ENCODE measurements at regions not wholly inside any gene's neighbourhood (a gene's known extent, or its start where the extent isn't known, plus 50 kb on each side); places are given as distances from the start of the nearest gene placed in this dataset.

- no peak for TF ChIP-seq ZFX (IDR thresholded peaks at IDR 0.05; ENCODE audit: borderline replicate concordance)
- TF ChIP-seq, protein P1, sequence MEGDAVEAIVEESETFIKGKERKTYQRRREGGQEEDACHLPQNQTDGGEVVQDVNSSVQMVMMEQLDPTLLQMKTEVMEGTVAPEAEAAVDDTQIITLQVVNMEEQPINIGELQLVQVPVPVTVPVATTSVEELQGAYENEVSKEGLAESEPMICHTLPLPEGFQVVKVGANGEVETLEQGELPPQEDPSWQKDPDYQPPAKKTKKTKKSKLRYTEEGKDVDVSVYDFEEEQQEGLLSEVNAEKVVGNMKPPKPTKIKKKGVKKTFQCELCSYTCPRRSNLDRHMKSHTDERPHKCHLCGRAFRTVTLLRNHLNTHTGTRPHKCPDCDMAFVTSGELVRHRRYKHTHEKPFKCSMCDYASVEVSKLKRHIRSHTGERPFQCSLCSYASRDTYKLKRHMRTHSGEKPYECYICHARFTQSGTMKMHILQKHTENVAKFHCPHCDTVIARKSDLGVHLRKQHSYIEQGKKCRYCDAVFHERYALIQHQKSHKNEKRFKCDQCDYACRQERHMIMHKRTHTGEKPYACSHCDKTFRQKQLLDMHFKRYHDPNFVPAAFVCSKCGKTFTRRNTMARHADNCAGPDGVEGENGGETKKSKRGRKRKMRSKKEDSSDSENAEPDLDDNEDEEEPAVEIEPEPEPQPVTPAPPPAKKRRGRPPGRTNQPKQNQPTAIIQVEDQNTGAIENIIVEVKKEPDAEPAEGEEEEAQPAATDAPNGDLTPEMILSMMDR (IDR thresholded peaks at IDR 0.05), result no peak
- H3K27ac ChIP-seq, result no peak overlapping the region
These were observed 181.5 kb upstream of the PDE1C start for GRCh38 chr7:32251659-32252058.

DNA sequence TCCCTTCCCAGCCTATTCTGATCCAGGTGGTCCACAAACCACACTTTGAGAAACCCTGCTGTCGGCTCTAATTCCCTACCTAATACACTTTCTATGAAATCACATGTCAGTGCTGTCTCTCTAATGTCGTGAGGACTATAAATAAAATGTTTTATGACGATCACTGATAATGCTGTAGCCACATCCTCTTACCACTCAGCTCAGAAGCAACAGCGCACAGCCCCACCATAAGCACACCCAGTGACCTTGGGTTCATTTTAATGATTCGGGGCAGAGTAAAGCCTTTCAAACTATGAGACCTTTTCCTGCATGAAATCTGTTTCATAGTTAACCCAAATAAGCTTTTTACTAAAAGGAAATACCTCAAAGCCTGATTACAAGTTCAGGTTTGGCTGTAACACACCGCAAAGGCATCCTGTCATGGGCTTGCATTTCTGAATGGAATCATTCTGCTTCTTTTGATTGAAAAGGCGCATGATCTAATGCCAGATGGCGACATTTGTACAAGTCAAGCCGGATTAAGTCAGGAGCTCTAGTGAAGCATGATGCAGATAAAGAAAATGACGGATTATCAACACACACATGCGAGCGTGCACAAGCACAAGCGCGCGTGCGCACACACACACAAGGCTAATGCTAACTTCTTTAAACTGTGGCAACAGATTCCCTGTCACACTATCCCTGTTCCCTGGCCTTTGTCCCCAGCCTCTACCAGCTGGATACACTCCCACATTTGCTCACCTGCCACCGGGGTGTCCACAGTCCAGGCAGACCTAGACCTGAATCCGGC is 180.5 kb upstream of the PDE1C start:
- TF ChIP-seq, protein P1 (IDR thresholded peaks at IDR 0.05), result no peak
- TF ChIP-seq ZFX (IDR thresholded peaks at IDR 0.05; ENCODE audit: borderline replicate concordance), result no peak
- no peak overlapping the region for H3K27ac ChIP-seq

- TF ChIP-seq ZFX (IDR thresholded peaks at IDR 0.05; ENCODE audit: borderline replicate concordance), result no peak
- TF ChIP-seq, protein P1 (IDR thresholded peaks at IDR 0.05), result no peak
- no peak overlapping the region for H3K27ac ChIP-seq
These were observed 179.8 kb upstream of the PDE1C start for GRCh38 chr7:32250003-32250402.

GRCh38 chr7:32248522-32248921 is 178.3 kb upstream of the PDE1C start:
- H3K27ac ChIP-seq, result no peak overlapping the region
- TF ChIP-seq, protein P1 (IDR thresholded peaks at IDR 0.05), result no peak
- TF ChIP-seq ZFX (IDR thresholded peaks at IDR 0.05; ENCODE audit: borderline replicate concordance), result no peak

- no peak overlapping the region for H3K27ac ChIP-seq
- TF ChIP-seq ZFX (IDR thresholded peaks at IDR 0.05; ENCODE audit: borderline replicate concordance), result no peak
- TF ChIP-seq, protein P1 (IDR thresholded peaks at IDR 0.05), result no peak
These were observed 174.7 kb upstream of the PDE1C start for GRCh38 chr7:32244806-32245345.

GRCh38 chr7:32243687-32244290 is 173.6 kb upstream of the PDE1C start:
- TF ChIP-seq, protein P1 (IDR thresholded peaks at IDR 0.05), result no peak
- no peak for TF ChIP-seq ZFX (IDR thresholded peaks at IDR 0.05; ENCODE audit: borderline replicate concordance)
- no peak overlapping the region for H3K27ac ChIP-seq

- H3K27ac ChIP-seq, result no peak overlapping the region
- no peak for TF ChIP-seq ZFX (IDR thresholded peaks at IDR 0.05; ENCODE audit: borderline replicate concordance)
- TF ChIP-seq, protein P1 (IDR thresholded peaks at IDR 0.05), result no peak
These were observed 172.2 kb upstream of the PDE1C start for GRCh38 chr7:32242436-32242835.

Data from 22Rv1 (cell line).